Prostate gland (tissue), 2 donors: ENCODE measurements at regions not wholly inside any gene's neighbourhood (a gene's known extent, or its start where the extent isn't known, plus 50 kb on each side); places are given as distances from the start of the nearest gene placed in this dataset.

Experiments used
- POLR2A ChIP-seq: fragments of 450-650 bp; IDR thresholded peaks from one replicate; pipeline ENCODE4 v1.6.1; 2016; ENCODE audit warnings: antibody characterized with exemption, mild to moderate bottlenecking
- TF ChIP-seq, protein P1 (sequence below), 4 experiments: fragments of 200-600 bp in 2 of 4; fragments of 450-650 bp in 2 of 4; sonication (generic) in 2 of 4; IDR thresholded peaks; 1 replicate in 3 of 4; 2 replicates in 1 of 4; pipeline ENCODE4 v1.5.1; 2016 to 2019; ENCODE audit warnings: antibody characterized with exemption in 4 of 4, mild to moderate bottlenecking in 2 of 4, moderate library complexity in 2 of 4

DNA sequence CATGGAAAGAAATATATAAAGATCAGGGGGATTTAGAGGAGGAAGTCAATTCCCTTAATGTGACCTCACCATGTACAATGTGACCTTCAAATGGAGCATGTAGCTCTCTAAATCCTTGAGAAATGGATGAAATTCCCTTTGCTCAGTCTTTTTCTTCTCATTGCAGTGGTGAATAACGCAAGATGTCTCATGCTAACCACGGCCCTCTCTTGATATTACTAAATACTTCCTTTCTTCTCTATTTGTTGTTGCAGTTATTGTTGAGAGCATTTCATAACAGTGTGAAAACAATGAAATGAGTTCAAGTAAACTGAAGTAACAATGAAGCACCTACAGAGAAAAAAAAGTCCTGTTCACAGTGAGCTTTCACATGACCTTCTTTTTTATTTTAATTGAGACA is 55.6 kb downstream of the ZNF281 start:
- TF ChIP-seq, protein P1, sequence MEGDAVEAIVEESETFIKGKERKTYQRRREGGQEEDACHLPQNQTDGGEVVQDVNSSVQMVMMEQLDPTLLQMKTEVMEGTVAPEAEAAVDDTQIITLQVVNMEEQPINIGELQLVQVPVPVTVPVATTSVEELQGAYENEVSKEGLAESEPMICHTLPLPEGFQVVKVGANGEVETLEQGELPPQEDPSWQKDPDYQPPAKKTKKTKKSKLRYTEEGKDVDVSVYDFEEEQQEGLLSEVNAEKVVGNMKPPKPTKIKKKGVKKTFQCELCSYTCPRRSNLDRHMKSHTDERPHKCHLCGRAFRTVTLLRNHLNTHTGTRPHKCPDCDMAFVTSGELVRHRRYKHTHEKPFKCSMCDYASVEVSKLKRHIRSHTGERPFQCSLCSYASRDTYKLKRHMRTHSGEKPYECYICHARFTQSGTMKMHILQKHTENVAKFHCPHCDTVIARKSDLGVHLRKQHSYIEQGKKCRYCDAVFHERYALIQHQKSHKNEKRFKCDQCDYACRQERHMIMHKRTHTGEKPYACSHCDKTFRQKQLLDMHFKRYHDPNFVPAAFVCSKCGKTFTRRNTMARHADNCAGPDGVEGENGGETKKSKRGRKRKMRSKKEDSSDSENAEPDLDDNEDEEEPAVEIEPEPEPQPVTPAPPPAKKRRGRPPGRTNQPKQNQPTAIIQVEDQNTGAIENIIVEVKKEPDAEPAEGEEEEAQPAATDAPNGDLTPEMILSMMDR (IDR thresholded peaks at IDR 0.05): no peak
- no peak for TF ChIP-seq POLR2A
